Stimulated activated CD4-positive, alpha-beta T cell treated with anti-CD3 and anti-CD28 coated beads, TNF-alpha, amount 100 ng/mL, for 4 hours (primary cell): ENCODE measurements at regions not wholly inside any gene's neighbourhood (a gene's known extent, or its start where the extent isn't known, plus 50 kb on each side); places are given as distances from the start of the nearest gene placed in this dataset.

Source experiments
- DNase-seq, 3 experiments: peaks; one replicate each; pipeline ENCODE4 v3.0.0-alpha.2; 2020; ENCODE audit warnings: low read depth in 3 of 3

DNA sequence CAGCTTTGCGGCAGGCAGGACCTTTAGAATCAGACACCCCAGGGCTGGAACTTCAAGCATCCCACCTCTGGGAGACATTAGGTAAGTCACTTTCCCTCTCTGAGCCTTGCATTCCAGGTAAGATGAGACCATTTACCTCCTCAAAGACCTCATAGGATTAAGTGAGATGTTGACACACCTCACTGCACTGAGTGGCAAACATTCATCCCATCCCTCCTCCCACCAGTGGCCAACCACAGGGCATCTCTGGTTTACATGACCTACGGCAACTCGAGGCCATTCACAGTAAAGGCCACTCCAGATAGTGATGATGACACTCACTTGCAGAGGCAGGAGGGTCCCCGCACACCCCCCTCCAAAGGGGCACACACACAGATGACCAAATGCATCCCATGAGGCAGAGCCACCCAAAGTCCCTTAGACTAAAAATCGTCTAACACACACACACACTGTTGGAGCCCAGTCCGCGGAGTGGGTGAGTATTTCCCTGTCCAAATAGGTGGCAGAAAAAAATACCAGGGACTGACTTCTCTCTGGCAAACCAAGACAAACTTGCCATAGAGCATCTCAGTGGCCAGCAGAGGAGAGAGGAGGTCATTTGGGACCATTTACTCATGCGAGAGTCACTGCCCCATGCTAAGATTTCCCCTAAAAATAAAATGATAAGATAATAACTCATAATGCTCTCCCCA, 454.9 kb downstream of the SOX9 start:
- DNase-seq = no peak

DNA sequence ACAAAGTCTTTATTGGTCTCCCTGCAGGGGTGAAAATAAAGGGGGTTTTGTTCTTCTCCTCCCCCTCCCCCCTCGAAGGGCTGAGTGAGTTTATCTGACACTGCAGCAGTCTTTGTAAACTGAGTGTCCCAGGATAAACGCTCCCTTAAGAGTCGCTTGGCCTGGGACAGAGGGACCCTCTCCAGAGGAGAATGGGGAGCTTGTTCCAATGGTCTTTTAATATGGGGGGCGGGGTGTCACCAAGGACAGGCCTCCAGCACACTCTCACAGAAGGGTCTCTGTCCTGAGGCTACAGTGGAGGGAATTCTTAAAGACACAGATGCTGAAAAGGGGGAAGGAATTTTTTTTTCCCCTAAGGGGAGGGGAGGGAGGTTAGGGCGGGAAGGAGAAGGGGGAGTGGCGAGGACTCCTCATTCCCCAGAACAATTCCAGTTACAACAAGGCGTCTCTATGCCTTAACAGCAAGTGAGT, 455.5 kb downstream of the SOX9 start:
- DNase-seq = no peak

DNA sequence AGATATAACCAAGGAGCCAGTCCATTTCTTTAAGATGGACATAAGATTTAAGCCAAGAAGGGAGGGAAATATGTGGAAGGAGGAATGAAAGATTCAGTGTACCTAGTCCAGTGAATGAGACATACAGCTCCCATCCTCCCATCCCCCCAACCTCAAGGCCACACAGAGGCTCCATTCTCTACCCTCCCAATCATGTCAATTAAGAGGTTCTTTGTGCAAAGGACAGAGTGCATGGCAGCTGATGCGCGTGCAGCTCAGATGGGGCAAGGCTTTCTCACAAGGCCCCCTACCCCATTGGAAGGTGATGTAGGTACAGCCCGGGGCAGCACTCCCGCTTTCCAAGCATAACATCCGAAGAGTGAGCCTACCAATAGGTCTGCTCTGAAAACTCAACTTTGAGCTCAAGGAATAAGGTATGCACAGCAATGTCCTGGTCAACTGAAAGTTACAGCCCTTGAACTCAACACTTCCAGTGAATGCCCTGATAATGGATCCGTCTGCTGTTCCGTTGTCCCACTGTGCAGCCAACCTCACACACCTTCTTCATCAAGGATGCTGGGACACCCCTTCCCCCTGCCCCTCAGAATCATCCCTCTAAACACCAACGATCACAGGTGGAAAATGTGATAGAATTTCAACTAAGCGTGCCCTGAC, 458.1 kb downstream of the SOX9 start:
- DNase-seq = no peak

DNA sequence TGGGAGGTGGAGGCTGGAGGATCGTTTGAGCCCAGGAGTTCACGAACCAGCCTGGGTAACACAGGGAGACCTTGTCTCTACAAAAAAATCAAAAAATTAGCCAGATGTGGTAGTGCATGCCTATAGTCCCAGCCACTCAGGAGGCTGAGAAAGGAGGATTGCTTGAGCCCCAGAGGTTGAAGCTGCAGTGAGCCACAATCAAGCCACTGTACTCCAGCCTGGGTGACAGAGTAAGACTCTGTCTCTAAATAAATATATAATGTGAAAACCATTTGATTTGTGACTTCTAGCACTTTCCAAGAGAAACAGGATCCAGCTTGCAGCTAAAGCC, 459.1 kb downstream of the SOX9 start:
- no peak for DNase-seq

DNA sequence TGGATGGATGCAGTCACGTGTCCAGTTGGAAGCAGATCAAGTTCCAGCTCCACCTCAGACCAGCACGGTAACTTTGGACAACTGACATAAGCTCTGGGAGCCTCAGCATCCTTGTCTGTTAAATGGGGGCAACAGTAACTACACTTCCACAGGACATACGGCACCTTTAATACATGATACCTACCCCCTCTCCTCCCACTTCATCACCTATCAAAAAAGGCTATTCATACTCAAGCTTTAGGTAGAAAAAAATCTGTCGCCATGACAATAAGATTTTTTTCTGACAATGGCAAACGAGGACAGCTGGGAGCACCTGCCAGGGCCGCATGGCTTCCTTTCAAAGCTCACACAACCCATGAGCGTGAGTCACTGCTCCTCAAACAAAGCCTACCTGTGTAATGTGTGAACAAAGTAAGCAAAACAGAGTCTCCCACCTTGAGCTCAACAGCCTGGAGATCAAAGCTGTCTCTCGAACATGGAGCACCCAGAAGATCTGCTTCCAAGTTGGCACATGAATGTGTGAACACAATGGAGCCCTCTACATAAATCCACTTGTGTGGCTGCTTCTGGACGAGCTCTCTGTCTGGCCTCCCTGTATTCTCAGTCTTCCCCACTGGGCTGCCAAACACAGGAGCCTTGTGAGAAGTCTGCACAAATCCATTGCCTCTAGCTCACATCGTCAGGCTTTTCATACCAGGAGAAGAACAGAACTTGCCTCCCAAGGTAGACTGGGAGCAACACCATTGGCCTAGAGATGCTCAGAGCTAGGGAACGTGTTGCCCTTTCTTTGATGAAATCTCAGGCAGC, 459.7 kb downstream of the SOX9 start:
- DNase-seq = no peak

DNA sequence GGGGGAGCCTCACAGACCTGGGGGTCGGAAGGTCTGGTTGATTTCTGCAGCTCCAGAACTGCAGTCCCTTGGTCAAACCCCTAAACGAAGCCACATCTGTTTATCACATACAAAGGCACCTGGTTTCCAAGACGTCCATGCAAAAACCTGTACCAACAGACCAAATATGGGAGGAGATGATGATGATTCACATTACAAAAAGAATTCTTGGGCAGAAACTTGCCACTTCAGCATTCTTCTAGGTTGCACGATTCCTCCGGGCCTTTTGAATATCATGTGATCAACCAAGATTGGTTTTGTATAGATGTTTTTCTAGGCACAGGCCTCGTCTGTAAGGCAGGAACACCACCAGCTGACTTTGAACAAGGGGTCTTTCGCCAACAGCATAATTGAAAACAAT, 466.3 kb downstream of the SOX9 start:
- DNase-seq = no peak

- no peak for DNase-seq
Measured at GRCh38 chr17:72587773-72588511, 467.1 kb downstream of the SOX9 start.

- DNase-seq = no peak
Measured at GRCh38 chr17:72588561-72588960, 467.7 kb downstream of the SOX9 start.

- DNase-seq = no peak
Measured at GRCh38 chr17:72588961-72589360, 468.1 kb downstream of the SOX9 start.

DNA sequence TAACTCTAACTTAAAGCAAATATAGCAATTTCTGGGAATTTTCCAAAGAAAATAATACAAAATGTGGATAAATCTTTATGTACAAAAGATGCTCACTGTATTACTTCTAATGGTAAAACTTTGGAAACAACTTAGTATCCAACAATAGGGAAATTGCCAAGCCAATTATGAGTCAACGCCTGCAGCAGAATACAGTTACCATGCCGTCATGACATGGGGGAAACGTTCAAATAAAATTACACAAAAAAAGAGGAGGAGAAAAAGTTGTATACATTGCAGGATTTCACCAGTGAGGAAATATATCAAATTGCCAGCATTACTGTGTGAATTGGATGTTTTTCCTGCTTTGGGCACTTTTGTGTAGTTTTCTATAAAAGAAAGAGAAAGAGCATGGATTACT, 469.6 kb downstream of the SOX9 start:
- DNase-seq = no peak

GRCh38 chr17:72590882-72591281, 470.1 kb downstream of the SOX9 start:
- no peak for DNase-seq

GRCh38 chr17:72591289-72592241, 470.7 kb downstream of the SOX9 start:
- no peak for DNase-seq

DNA sequence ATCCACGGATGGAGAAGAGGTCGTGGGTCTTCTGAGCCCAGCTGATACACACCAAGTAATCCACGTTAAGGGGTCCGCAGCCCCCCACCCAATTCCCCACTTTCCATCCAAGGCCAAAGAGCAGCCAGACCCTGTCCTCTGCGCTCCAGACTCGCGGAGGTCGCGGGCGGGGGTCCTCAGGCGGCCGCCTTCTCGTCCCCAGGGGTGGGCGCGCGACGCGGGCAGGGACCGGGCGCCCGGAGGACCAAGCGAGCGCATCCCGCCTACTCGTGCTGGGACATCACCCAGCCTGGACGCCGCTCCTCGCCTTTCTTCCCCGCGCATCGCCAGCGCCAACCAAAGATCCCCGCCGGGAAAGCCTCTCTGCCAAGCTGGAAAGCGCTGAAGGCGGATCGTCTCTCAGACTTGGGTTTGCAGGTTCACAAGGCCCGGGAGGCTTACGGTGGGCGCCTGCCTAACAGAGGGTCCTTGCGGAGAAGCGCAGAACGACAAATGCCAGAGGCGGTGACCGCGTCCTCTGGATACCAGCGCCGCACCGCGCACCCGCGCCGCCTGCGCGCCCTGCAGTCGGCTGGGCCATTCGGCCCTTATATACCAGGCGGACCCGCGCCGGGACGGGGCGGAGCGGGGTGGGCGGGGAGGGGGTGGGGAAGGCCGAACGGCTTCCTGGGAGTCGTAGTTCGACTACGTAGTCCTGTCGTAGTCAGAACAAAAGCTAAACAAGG, 471.6 kb downstream of the SOX9 start:
- peak; percentile 3 to 45 (median 9) for DNase-seq

GRCh38 chr17:72592967-72593325, 472.1 kb downstream of the SOX9 start:
- DNase-seq = no peak

DNA sequence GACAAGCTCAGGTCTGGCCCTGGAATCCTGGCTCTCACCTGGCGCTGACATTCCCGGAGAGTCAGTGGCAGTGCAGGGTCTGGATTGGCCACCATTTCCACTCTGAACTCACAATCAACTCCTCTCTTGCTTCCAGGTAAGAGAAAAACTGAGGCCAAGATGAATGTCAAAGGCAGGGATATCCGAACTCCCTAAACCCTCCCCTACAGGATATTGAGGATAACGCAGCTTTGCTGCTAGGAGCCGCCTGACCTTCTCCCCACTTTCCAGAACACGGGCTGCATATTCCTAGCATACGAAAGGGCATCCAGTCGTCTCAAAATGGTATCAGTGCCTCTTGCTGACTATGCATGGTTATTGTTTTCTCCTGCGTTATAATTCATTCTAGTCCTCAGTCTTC, 473.4 kb downstream of the SOX9 start:
- no peak for DNase-seq
